OCI-LY7 (cell line): ENCODE measurements at regions not wholly inside any gene's neighbourhood (a gene's known extent, or its start where the extent isn't known, plus 50 kb on each side); places are given as distances from the start of the nearest gene placed in this dataset. TPM values are rescaled to one million over a fixed set of nuclear protein-coding genes. Genes with fewer than 3 reads are reported as not detected.
"Not testable (repeated sequence)": the region's sequence is repeated elsewhere in the genome, so short reads cannot be mapped to it uniquely, and the experiment has no call there.

Experiments used
- BruUV-seq: library from RNA; stranded (reverse); fragments of 400-500 nt; replicated peaks from 2 replicates; lab custom pipeline; 2021; lab: Mats Ljungman, UMichigan
- CTCF ChIA-PET: fragments of 300-600 bp; sonication (Branson Sonifier 250); formaldehyde crosslinking; loops from one replicate; lab custom pipeline; 2022; ENCODE audit warnings: antibody characterized with exemption; ENCODE audit not compliant: unreplicated experiment; lab: Charles Lee
- POLR2A ChIA-PET: fragments of 300-600 bp; sonication (Branson Sonifier 250); formaldehyde crosslinking; loops from one replicate; lab custom pipeline; 2022; ENCODE audit warnings: antibody characterized with exemption; lab: Charles Lee
- DNase-seq: peaks from one replicate; pipeline ENCODE4 v3.0.0-alpha.2; 2015; ENCODE audit warnings: low spot score
- H2AFZ ChIP-seq: fragments of 200-600 bp; sonication (generic), shearing (Covaris generic); 2 replicates; pipeline ENCODE4 v1.6.1; 2014; ENCODE audit warnings: mild to moderate bottlenecking, antibody characterized with exemption, low read length, moderate library complexity
- H3K27ac ChIP-seq: fragments of 200-600 bp; sonication (generic); 2 replicates; pipeline ENCODE4 v1.5.1; 2014; ENCODE audit warnings: mixed run types, low read depth, mild to moderate bottlenecking, moderate library complexity, low read length, inconsistent platforms; ENCODE audit not compliant: poor library complexity, severe bottlenecking
- H3K36me3 ChIP-seq: fragments of 200-600 bp; sonication (generic); 2 replicates; pipeline ENCODE4 v1.6.1; 2014; ENCODE audit warnings: mild to moderate bottlenecking, antibody characterized with exemption, low read length, moderate library complexity, mixed read lengths; ENCODE audit not compliant: insufficient read depth
- H3K4me1 ChIP-seq: fragments of 200-600 bp; sonication (generic); 2 replicates; pipeline ENCODE4 v1.5.1; 2014; ENCODE audit warnings: mild to moderate bottlenecking, low read length; ENCODE audit not compliant: insufficient read depth, poor library complexity, severe bottlenecking
- H3K4me2 ChIP-seq: fragments of 200-600 bp; sonication (generic); 2 replicates; pipeline ENCODE4 v1.6.1; 2014; ENCODE audit warnings: mild to moderate bottlenecking, low read length
- H3K4me3 ChIP-seq: fragments of 200-600 bp; sonication (generic); 2 replicates; pipeline ENCODE4 v1.5.1; 2014; ENCODE audit warnings: mild to moderate bottlenecking, low read depth, low read length; ENCODE audit not compliant: poor library complexity, severe bottlenecking
- H3K79me2 ChIP-seq: fragments of 200-600 bp; sonication (generic); 2 replicates; pipeline ENCODE4 v1.6.1; 2016; ENCODE audit warnings: low read depth, mild to moderate bottlenecking, low read length, moderate library complexity, mixed read lengths; ENCODE audit not compliant: insufficient read depth
- H3K9me2 ChIP-seq: fragments of 200-600 bp; sonication (generic); 2 replicates; pipeline ENCODE4 v1.6.1; 2016; ENCODE audit warnings: mild to moderate bottlenecking, low read length, mixed read lengths; ENCODE audit not compliant: insufficient read depth
- H3K9me3 ChIP-seq: fragments of 200-600 bp; sonication (generic); 2 replicates; pipeline ENCODE4 v1.6.1; 2014; ENCODE audit warnings: mild to moderate bottlenecking, mixed run types, low read length, mixed read lengths
- H4K20me1 ChIP-seq: fragments of 200-600 bp; sonication (generic); 2 replicates; pipeline ENCODE4 v1.6.1; 2014; ENCODE audit warnings: mild to moderate bottlenecking, antibody characterized with exemption, low read length, moderate library complexity, mixed read lengths; ENCODE audit not compliant: insufficient read depth
- intact Hi-C: fragments of 100-400 bp; cut with micrococcal nuclease; formaldehyde crosslinking; loops from one replicate; pipeline ENCODE4 v1.10.0; 2022; ENCODE audit not compliant: unreplicated experiment
- small RNA-seq: library from RNA; depleted of rRNA; stranded (forward); fragments of <200 nt; gene quantifications from one replicate; pipeline ENCODE3, GENCODE V24; 2014

DNA sequence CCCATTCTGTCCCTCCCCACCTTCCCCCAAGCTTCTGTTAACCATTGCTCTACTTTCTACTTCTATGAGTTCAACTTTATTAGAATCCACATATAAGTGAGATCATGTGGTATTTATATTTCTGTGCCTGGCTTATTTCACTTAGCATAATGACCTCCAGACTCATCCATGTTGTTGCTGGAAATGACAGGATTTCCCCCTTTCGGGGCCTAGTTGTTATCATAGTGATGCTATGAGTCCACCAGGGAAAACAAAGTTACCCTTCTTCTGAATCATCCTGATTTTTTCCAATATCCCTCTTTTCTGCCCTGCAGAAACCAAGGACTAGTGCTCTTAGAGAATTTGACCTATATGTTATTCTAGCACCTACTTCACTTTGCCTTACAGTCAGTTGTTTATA lies 53.2 kb upstream of the TERB2 start:
- intact Hi-C loops, H3K4me3 ChIP-seq, H3K36me3 ChIP-seq, POLR2A ChIA-PET, CTCF ChIA-PET, H2AFZ ChIP-seq, DNase-seq, H3K27ac ChIP-seq, H3K9me2 ChIP-seq, H3K4me1 ChIP-seq, H3K4me2 ChIP-seq, H4K20me1 ChIP-seq, H3K79me2 ChIP-seq, H3K9me3 ChIP-seq, BruUV-seq: not testable (repeated sequence)

DNA sequence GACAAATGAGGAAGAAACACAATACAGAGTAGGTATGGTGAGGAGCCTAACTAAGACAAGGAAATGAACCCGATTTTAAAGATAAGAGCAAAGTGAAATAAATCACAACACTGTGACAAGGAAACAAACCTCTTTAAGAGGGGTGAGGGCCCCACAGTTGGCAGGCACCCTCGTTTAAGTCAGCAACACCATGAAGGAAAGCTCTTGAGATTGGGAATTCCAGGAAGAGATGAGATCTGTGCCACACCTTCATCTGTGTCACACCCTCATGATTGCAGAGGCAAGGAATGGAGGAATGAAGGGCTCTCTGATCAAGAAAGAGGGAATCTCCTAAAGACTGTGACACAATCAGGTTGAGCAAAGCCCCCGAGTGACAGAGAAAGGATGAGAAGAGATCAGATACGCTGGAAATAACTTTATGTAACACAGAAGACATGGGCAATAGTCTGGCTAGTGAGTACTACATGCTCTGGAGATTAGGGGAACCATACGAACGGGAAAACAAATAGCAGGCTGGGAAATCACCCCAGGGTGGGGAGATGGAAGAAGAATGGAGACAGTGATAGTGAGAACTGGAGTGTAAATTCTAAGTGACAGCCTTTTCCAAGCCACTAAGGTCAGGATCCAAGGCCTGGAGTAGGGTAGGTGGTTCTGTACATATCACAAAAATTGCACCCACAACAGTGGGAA lies 51.7 kb upstream of the TERB2 start:
- H3K27ac ChIP-seq, BruUV-seq, H3K4me3 ChIP-seq, H2AFZ ChIP-seq, intact Hi-C loops, H3K36me3 ChIP-seq, H4K20me1 ChIP-seq, H3K9me3 ChIP-seq, DNase-seq, H3K4me2 ChIP-seq, H3K4me1 ChIP-seq, H3K9me2 ChIP-seq, POLR2A ChIA-PET, CTCF ChIA-PET, H3K79me2 ChIP-seq: not testable (repeated sequence)

Small RNA genes lying in the stretch of these regions (small RNA-seq; reads per million reads assigned to genes)
- gene RF00019 = not detected
- gene RNU1-119P = not detected
